PFSK-1 (cell line): ENCODE measurements at regions not wholly inside any gene's neighbourhood (a gene's known extent, or its start where the extent isn't known, plus 50 kb on each side); places are given as distances from the start of the nearest gene placed in this dataset.

Source experiments
- FOXP2 ChIP-seq: optimal IDR thresholded peaks from 2 replicates; pipeline ENCODE3; 2011; ENCODE audit warnings: borderline replicate concordance, control low read depth, inconsistent platforms; ENCODE audit not compliant: insufficient read depth; ENCODE audit errors: extremely low read length, extremely low read depth
- POLR2AphosphoS5 ChIP-seq: IDR thresholded peaks from 2 replicates; pipeline ENCODE4 v1.6.1; 2012; ENCODE audit warnings: low read depth, mild to moderate bottlenecking, control low read depth, low read length, moderate library complexity
- SIN3A ChIP-seq: IDR thresholded peaks from 2 replicates; pipeline ENCODE4 v1.6.1; 2012; ENCODE audit warnings: mild to moderate bottlenecking, low read length, moderate library complexity, borderline replicate concordance; ENCODE audit not compliant: insufficient read depth
- TAF1 ChIP-seq: IDR thresholded peaks from 2 replicates; pipeline ENCODE4 v1.6.1; 2012; ENCODE audit warnings: low read length, control low read depth, borderline replicate concordance; ENCODE audit not compliant: insufficient read depth
- TF ChIP-seq, protein P1 (sequence below), 2 experiments: IDR thresholded peaks; 2 replicates each; pipeline versions ENCODE4 v1.6.1 to v1.8.0; 2011 to 2012; ENCODE audit warnings: low read depth in 2 of 2, low read length in 2 of 2, control low read depth in 1 of 2, inconsistent platforms in 1 of 2, mild to moderate bottlenecking in 1 of 2, moderate library complexity in 1 of 2; ENCODE audit not compliant: insufficient read depth in 1 of 2

DNA sequence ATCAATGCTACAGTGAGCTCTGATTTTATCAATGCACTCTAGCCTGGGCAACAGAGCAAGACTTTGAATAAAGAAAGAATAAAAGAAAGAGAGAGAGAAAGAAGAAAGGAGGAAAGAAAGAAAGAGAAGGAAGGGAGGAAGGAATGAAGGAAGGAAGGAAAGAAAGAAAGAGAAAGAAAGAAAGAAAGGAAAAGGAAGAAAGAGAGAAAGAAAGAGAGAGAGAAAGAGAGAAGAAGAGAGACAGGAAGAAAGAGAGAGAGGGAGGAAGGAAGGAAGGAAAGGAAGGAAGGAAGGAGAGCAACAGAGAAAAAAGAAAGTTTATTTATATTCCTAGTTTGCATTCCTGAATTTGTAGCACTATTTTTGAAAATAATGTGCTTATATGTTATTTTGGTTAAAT is 52.3 kb upstream of the ITGA11 start:
- TF ChIP-seq SIN3A (no peak), POLR2AphosphoS5 (no peak), TAF1 (no peak), FOXP2 (no peak)
- TF ChIP-seq, protein P1, sequence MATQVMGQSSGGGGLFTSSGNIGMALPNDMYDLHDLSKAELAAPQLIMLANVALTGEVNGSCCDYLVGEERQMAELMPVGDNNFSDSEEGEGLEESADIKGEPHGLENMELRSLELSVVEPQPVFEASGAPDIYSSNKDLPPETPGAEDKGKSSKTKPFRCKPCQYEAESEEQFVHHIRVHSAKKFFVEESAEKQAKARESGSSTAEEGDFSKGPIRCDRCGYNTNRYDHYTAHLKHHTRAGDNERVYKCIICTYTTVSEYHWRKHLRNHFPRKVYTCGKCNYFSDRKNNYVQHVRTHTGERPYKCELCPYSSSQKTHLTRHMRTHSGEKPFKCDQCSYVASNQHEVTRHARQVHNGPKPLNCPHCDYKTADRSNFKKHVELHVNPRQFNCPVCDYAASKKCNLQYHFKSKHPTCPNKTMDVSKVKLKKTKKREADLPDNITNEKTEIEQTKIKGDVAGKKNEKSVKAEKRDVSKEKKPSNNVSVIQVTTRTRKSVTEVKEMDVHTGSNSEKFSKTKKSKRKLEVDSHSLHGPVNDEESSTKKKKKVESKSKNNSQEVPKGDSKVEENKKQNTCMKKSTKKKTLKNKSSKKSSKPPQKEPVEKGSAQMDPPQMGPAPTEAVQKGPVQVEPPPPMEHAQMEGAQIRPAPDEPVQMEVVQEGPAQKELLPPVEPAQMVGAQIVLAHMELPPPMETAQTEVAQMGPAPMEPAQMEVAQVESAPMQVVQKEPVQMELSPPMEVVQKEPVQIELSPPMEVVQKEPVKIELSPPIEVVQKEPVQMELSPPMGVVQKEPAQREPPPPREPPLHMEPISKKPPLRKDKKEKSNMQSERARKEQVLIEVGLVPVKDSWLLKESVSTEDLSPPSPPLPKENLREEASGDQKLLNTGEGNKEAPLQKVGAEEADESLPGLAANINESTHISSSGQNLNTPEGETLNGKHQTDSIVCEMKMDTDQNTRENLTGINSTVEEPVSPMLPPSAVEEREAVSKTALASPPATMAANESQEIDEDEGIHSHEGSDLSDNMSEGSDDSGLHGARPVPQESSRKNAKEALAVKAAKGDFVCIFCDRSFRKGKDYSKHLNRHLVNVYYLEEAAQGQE (IDR thresholded peaks at IDR 0.05; ENCODE audit: insufficient read depth in 1 of 2, low read depth in 2 of 2, low read length in 2 of 2) = no peak
